IMR-90 (cell line): ENCODE measurements at regions not wholly inside any gene's neighbourhood (a gene's known extent, or its start where the extent isn't known, plus 50 kb on each side); places are given as distances from the start of the nearest gene placed in this dataset.

ENCODE experiments used
- ATAC-seq: fragments of 200-7000 bp; cut with Tn5 transposase; 2 replicates; pipeline ENCODE4 v1.9.1; 2020; ENCODE audit warnings: low read depth, mild to moderate bottlenecking, moderate library complexity
- BruUV-seq: library from RNA; stranded (reverse); fragments of 400-500 nt; replicated peaks from 2 replicates; lab custom pipeline; 2021; lab: Mats Ljungman, UMichigan
- CTCF ChIA-PET: fragments of 300-600 bp; formaldehyde crosslinking; extraction: SDS; loops from one replicate; lab custom pipeline; 2021; ENCODE audit warnings: antibody characterized with exemption; lab: Yijun Ruan, JAX
- POLR2A ChIA-PET: fragments of 300-600 bp; sonication (Branson Sonifier 250); formaldehyde crosslinking; loops from one replicate; lab custom pipeline; 2022; ENCODE audit warnings: antibody characterized with exemption; ENCODE audit not compliant: unreplicated experiment; lab: Charles Lee
- DNase-seq: peaks from one replicate; pipeline ENCODE4 v3.0.0; 2013
- H2AFZ ChIP-seq: replicated peaks from 2 replicates; pipeline ENCODE3; 2013; ENCODE audit warnings: low read length, mild to moderate bottlenecking; ENCODE audit not compliant: poor library complexity
- H2AK5ac ChIP-seq: 2 replicates; pipeline ENCODE4 v1.6.1; 2013; ENCODE audit warnings: low read depth, low read length, inconsistent platforms
- H2AK9ac ChIP-seq: replicated peaks from 2 replicates; pipeline ENCODE3; 2013; ENCODE audit warnings: mild to moderate bottlenecking, low read depth, low read length, moderate library complexity; ENCODE audit not compliant: poor library complexity
- H2BK120ac ChIP-seq: 2 replicates; pipeline ENCODE4 v1.6.1; 2013; ENCODE audit warnings: low read depth, low read length, inconsistent platforms
- H2BK15ac ChIP-seq: 3 replicates; pipeline ENCODE4 v1.6.1; 2013; ENCODE audit warnings: low read depth, low read length, inconsistent platforms
- H2BK20ac ChIP-seq: 2 replicates; pipeline ENCODE4 v1.6.1; 2013; ENCODE audit warnings: low read depth, mild to moderate bottlenecking, inconsistent platforms, low read length, moderate library complexity
- H2BK5ac ChIP-seq: 2 replicates; pipeline ENCODE4 v1.6.1; 2013; ENCODE audit warnings: mild to moderate bottlenecking, low read depth, low read length, inconsistent platforms; ENCODE audit not compliant: poor library complexity, severe bottlenecking
- H3K14ac ChIP-seq: replicated peaks from 2 replicates; pipeline ENCODE4 v1.6.1; 2013; ENCODE audit warnings: low read depth, low read length, inconsistent platforms
- H3K18ac ChIP-seq: 2 replicates; pipeline ENCODE4 v1.6.1; 2013; ENCODE audit warnings: low read depth, low read length, control low read depth
- H3K23ac ChIP-seq: 2 replicates; pipeline ENCODE4 v1.6.1; 2013; ENCODE audit warnings: low read depth, low read length, inconsistent platforms
- H3K27ac ChIP-seq: 2 replicates; pipeline ENCODE4 v1.5.1; 2013; ENCODE audit warnings: mild to moderate bottlenecking, control low read depth, low read length; ENCODE audit not compliant: insufficient read depth
- H3K27me3 ChIP-seq: 2 replicates; pipeline ENCODE4 v1.6.1; 2013; ENCODE audit warnings: low read length; ENCODE audit not compliant: control insufficient read depth, insufficient read depth
- H3K36me3 ChIP-seq: 2 replicates; pipeline ENCODE4 v1.6.1; 2013; ENCODE audit warnings: low read length, mixed read lengths; ENCODE audit not compliant: control insufficient read depth, insufficient read depth
- H3K4ac ChIP-seq: 2 replicates; pipeline ENCODE4 v1.6.1; 2013; ENCODE audit warnings: low read depth, low read length, inconsistent platforms
- H3K4me1 ChIP-seq: 2 replicates; pipeline ENCODE4 v1.6.1; 2013; ENCODE audit warnings: low read length, mixed read lengths; ENCODE audit not compliant: control insufficient read depth, insufficient read depth
- H3K4me2 ChIP-seq: 2 replicates; pipeline ENCODE4 v1.6.1; 2013; ENCODE audit warnings: low read depth, mild to moderate bottlenecking, control low read depth, low read length, moderate library complexity
- H3K4me3 ChIP-seq: 2 replicates; pipeline ENCODE4 v1.5.1; 2013; ENCODE audit warnings: low read depth, mild to moderate bottlenecking, control low read depth, low read length, moderate library complexity; ENCODE audit not compliant: insufficient read depth
- H3K56ac ChIP-seq: 2 replicates; pipeline ENCODE4 v1.6.1; 2013; ENCODE audit warnings: low read length, inconsistent platforms; ENCODE audit not compliant: insufficient read depth; ENCODE audit errors: extremely low read depth
- H3K79me1 ChIP-seq, 2 experiments: 2 replicates each; pipeline ENCODE4 v1.6.1; 2013; ENCODE audit warnings: low read length in 2 of 2, inconsistent platforms in 1 of 2, low read depth in 1 of 2
- H3K9ac ChIP-seq: 2 replicates; pipeline ENCODE4 v1.6.1; 2013; ENCODE audit warnings: low read depth, low read length, control low read depth
- H3K9me1 ChIP-seq: 2 replicates; pipeline ENCODE4 v1.6.1; 2013; ENCODE audit warnings: low read length, inconsistent platforms; ENCODE audit not compliant: insufficient read depth
- H3K9me3 ChIP-seq: 2 replicates; pipeline ENCODE4 v1.6.1; 2013; ENCODE audit warnings: low read length; ENCODE audit not compliant: control insufficient read depth, insufficient read depth
- H4K20me1 ChIP-seq: 2 replicates; pipeline ENCODE4 v1.6.1; 2013; ENCODE audit warnings: low read length, inconsistent platforms; ENCODE audit not compliant: insufficient read depth
- H4K5ac ChIP-seq: 2 replicates; pipeline ENCODE4 v1.6.1; 2013; ENCODE audit warnings: mild to moderate bottlenecking, low read depth, low read length, control low read depth
- H4K8ac ChIP-seq, 2 experiments: 2 replicates each; pipeline ENCODE4 v1.6.1; 2013; ENCODE audit warnings: low read depth in 2 of 2, low read length in 2 of 2, control low read depth in 1 of 2, inconsistent platforms in 1 of 2
- H4K91ac ChIP-seq: 2 replicates; pipeline ENCODE4 v1.6.1; 2013; ENCODE audit warnings: low read depth, low read length, inconsistent platforms; ENCODE audit not compliant: insufficient read depth
- BHLHE40 ChIP-seq: fragments of 150-350 bp; IDR thresholded peaks from 2 replicates; pipeline ENCODE4 v1.6.1; 2016; ENCODE audit warnings: mild to moderate bottlenecking, low read depth, low read length
- FOS ChIP-seq: fragments of 150-350 bp; IDR thresholded peaks from 2 replicates; pipeline ENCODE4 v1.6.1; 2016; ENCODE audit warnings: low read depth, low read length
- NFE2L2 ChIP-seq: fragments of 150-350 bp; IDR thresholded peaks from 2 replicates; pipeline ENCODE4 v1.6.1; 2016; ENCODE audit warnings: low read depth, mild to moderate bottlenecking, low read length
- WGBS, 2 experiments: methylation state at CpG; one replicate each; pipeline versions ENCODE4 v1.1.5 to v1.1.7; 2013; ENCODE audit warnings: missing lambda C conversion rate in 2 of 2; ENCODE audit not compliant: insufficient read length in 1 of 2; ENCODE audit errors: extremely low coverage in 2 of 2; 5-methylcytosine and 5-hydroxymethylcytosine counted together
- dilution Hi-C: fragments of 300-500 bp; cut with HindIII; formaldehyde crosslinking; loops from one replicate; pipeline ENCODE4 v1.14.3; 2018; ENCODE audit warnings: low sequenced_read_pairs; ENCODE audit not compliant: unreplicated experiment
- in situ Hi-C: fragments of 300-500 bp; cut with MboI; formaldehyde crosslinking; loops from 3 replicates; pipeline ENCODE4 v1.14.3; 2019; ENCODE audit warnings: low sequenced_read_pairs, inconsistent platforms, mixed read lengths
- intact Hi-C: fragments of 100-400 bp; cut with micrococcal nuclease; formaldehyde crosslinking; loops from 2 replicates; pipeline ENCODE4 v1.10.0; 2022

- ChIA-PET POLR2A (no interaction called here), CTCF (no interaction called here)
- H2BK20ac ChIP-seq = no peak overlapping the region
- H2BK120ac ChIP-seq = no peak overlapping the region
- no peak overlapping the region for H3K27ac ChIP-seq
- no peak overlapping the region for H3K9ac ChIP-seq
- H3K27me3 ChIP-seq = peaks cover 2% of the 10 kb centered on the region
- H3K23ac ChIP-seq = no peak overlapping the region
- in situ Hi-C loops (no loop called here), dilution Hi-C loops (no loop called here), intact Hi-C loops (loop anchor here (5.0 to 10.0 kb wide), 3 partner anchors 187 to 435 kb away; partner anchors contain the start of gene COL8A1)
- no peak overlapping the region for H3K4me3 ChIP-seq
- ATAC-seq = peak; percentile 87
- no peak overlapping the region for H4K91ac ChIP-seq
- no peak overlapping the region for H2AFZ ChIP-seq
- TF ChIP-seq BHLHE40 (0 out of 2 replicates have a peak, but pooled peaks have one; percentile 2), NFE2L2 (no peak), FOS (peak; percentile 32; the same call in 1 of the 2 replicates)
- H4K5ac ChIP-seq = no peak overlapping the region
- H3K4me1 ChIP-seq = peaks cover 5% of the 10 kb centered on the region
- no peaks in the 10 kb centered on the region for H3K36me3 ChIP-seq
- no peak overlapping the region for H3K56ac ChIP-seq
- H2BK5ac ChIP-seq = peak overlapping the region; percentile 92
- H3K18ac ChIP-seq = no peak overlapping the region
- no peaks in the 10 kb centered on the region for H3K79me1 ChIP-seq
- peak; percentile 94 for DNase-seq
- H3K9me3 ChIP-seq = no peaks in the 10 kb centered on the region
- H3K4ac ChIP-seq = no peak overlapping the region
- H4K20me1 ChIP-seq = no peaks in the 10 kb centered on the region
- no peaks in the 10 kb centered on the region for H3K9me1 ChIP-seq
- no CpG with 5 or more reads among the region's 2 CpGs for WGBS, 2 experiments
- no TSS peak for BruUV-seq
- no peak overlapping the region for H2AK5ac ChIP-seq
- H4K8ac ChIP-seq = peak overlapping the region in 1 of 2 experiments; percentile 6; a peak in 1 of 4 replicates
- H3K4me2 ChIP-seq = no peak overlapping the region
- H3K14ac ChIP-seq = no peak overlapping the region
- H2AK9ac ChIP-seq = no peak overlapping the region
- H2BK15ac ChIP-seq = no peak overlapping the region
Observed at GRCh38 chr3:99319961-99320360, 318.4 kb upstream of the COL8A1 start.
